ENCODE measurements at regions not wholly inside any gene's neighbourhood (a gene's known extent, or its start where the extent isn't known, plus 50 kb on each side); places are given as distances from the start of the nearest gene placed in this dataset.

- no peak overlapping the region for H3K9ac ChIP-seq (ENCODE audit: low read length in 5 of 5)
- H3K4me3 ChIP-seq (ENCODE audit: low read depth in 1 of 5, low read length in 5 of 5): no peak overlapping the region
- no peaks in the 10 kb centered on the region for H3K36me3 ChIP-seq (ENCODE audit: control insufficient read depth in 5 of 5, insufficient read depth in 5 of 5, low read length in 5 of 5)
- no peaks in the 10 kb centered on the region for H3K9me3 ChIP-seq (ENCODE audit: control insufficient read depth in 5 of 5, low read length in 5 of 5)
- no peaks in the 10 kb centered on the region for H3K27me3 ChIP-seq (ENCODE audit: control insufficient read depth in 5 of 5, insufficient read depth in 4 of 5, low read length in 5 of 5)
- peaks cover 0 to 8% (median 0%) of the 10 kb centered on the region in 5 donors for H3K4me1 ChIP-seq (ENCODE audit: control insufficient read depth in 5 of 5, insufficient read depth in 5 of 5, low read length in 5 of 5)
- no peak overlapping the region for H3K27ac ChIP-seq (ENCODE audit: low read depth, low read length)
Measured at GRCh38 chr5:101390151-101390908, 487.2 kb upstream of the ST8SIA4 start.

- H3K36me3 ChIP-seq (ENCODE audit: control insufficient read depth in 5 of 5, insufficient read depth in 5 of 5, low read length in 5 of 5): no peaks in the 10 kb centered on the region
- no peak overlapping the region for H3K27ac ChIP-seq (ENCODE audit: low read depth, low read length)
- no peaks in the 10 kb centered on the region for H3K9me3 ChIP-seq (ENCODE audit: control insufficient read depth in 5 of 5, low read length in 5 of 5)
- no peaks in the 10 kb centered on the region for H3K27me3 ChIP-seq (ENCODE audit: control insufficient read depth in 5 of 5, insufficient read depth in 4 of 5, low read length in 5 of 5)
- H3K9ac ChIP-seq (ENCODE audit: low read length in 5 of 5): no peak overlapping the region
- H3K4me1 ChIP-seq (ENCODE audit: control insufficient read depth in 5 of 5, insufficient read depth in 5 of 5, low read length in 5 of 5): peaks cover 0 to 2% (median 0%) of the 10 kb centered on the region in 5 donors
- H3K4me3 ChIP-seq (ENCODE audit: low read depth in 1 of 5, low read length in 5 of 5): no peak overlapping the region
Measured at GRCh38 chr5:101385276-101385675, 482.2 kb upstream of the ST8SIA4 start.

- no peaks in the 10 kb centered on the region for H3K27me3 ChIP-seq (ENCODE audit: control insufficient read depth in 5 of 5, insufficient read depth in 4 of 5, low read length in 5 of 5)
- H3K27ac ChIP-seq (ENCODE audit: low read depth, low read length): no peak overlapping the region
- no peaks in the 10 kb centered on the region for H3K9me3 ChIP-seq (ENCODE audit: control insufficient read depth in 5 of 5, low read length in 5 of 5)
- no peaks in the 10 kb centered on the region for H3K36me3 ChIP-seq (ENCODE audit: control insufficient read depth in 5 of 5, insufficient read depth in 5 of 5, low read length in 5 of 5)
- H3K4me3 ChIP-seq (ENCODE audit: low read depth in 1 of 5, low read length in 5 of 5): peak overlapping the region; percentile 44 to 68 (median 50)
- H3K9ac ChIP-seq (ENCODE audit: low read length in 5 of 5): peak overlapping the region in 3 of 5 donors; percentile 40 to 72 (median 42)
- peaks cover 0 to 9% (median 0%) of the 10 kb centered on the region in 5 donors for H3K4me1 ChIP-seq (ENCODE audit: control insufficient read depth in 5 of 5, insufficient read depth in 5 of 5, low read length in 5 of 5)
Measured at GRCh38 chr5:101370181-101370580, 467.1 kb upstream of the ST8SIA4 start.

DNA sequence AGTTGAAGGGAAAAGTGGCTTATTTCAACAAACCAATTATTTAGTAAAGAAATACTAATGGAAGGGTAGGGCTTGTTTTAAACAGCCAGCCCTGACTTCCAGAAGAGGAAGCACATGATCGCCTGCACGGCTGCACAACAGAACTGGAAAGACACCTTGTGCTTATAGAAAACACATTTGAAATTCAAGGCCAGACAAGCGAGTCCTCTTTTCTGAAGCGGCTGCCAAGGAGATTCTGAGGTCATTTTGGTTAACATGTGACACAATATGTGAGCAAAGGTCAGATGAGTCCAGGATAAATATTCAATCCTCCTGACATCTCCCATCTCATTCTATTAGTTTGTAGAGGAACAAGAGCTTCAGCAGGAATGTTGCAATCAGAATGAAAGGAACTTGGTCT lies 461.4 kb upstream of the ST8SIA4 start:
- Histone ChIP-seq H3K27ac (ENCODE audit: low read depth, low read length) (no peak overlapping the region), H3K4me1 (ENCODE audit: control insufficient read depth in 5 of 5, insufficient read depth in 5 of 5, low read length in 5 of 5) (peaks cover 0 to 11% (median 4%) of the 10 kb centered on the region in 5 donors), H3K27me3 (ENCODE audit: control insufficient read depth in 5 of 5, insufficient read depth in 4 of 5, low read length in 5 of 5) (no peaks in the 10 kb centered on the region), H3K36me3 (ENCODE audit: control insufficient read depth in 5 of 5, insufficient read depth in 5 of 5, low read length in 5 of 5) (no peaks in the 10 kb centered on the region), H3K9me3 (ENCODE audit: control insufficient read depth in 5 of 5, low read length in 5 of 5) (no peaks in the 10 kb centered on the region), H3K4me3 (ENCODE audit: low read depth in 1 of 5, low read length in 5 of 5) (no peak overlapping the region), H3K9ac (ENCODE audit: low read length in 5 of 5) (no peak overlapping the region)

- Histone ChIP-seq H3K4me3 (ENCODE audit: low read depth in 1 of 5, low read length in 5 of 5) (no peak overlapping the region), H3K9me3 (ENCODE audit: control insufficient read depth in 5 of 5, low read length in 5 of 5) (no peaks in the 10 kb centered on the region), H3K27ac (ENCODE audit: low read depth, low read length) (no peak overlapping the region), H3K27me3 (ENCODE audit: control insufficient read depth in 5 of 5, insufficient read depth in 4 of 5, low read length in 5 of 5) (no peaks in the 10 kb centered on the region), H3K4me1 (ENCODE audit: control insufficient read depth in 5 of 5, insufficient read depth in 5 of 5, low read length in 5 of 5) (peaks cover 0 to 11% (median 4%) of the 10 kb centered on the region in 5 donors), H3K36me3 (ENCODE audit: control insufficient read depth in 5 of 5, insufficient read depth in 5 of 5, low read length in 5 of 5) (no peaks in the 10 kb centered on the region), H3K9ac (ENCODE audit: low read length in 5 of 5) (no peak overlapping the region)
Measured at GRCh38 chr5:101362067-101362466, 459.0 kb upstream of the ST8SIA4 start.

DNA sequence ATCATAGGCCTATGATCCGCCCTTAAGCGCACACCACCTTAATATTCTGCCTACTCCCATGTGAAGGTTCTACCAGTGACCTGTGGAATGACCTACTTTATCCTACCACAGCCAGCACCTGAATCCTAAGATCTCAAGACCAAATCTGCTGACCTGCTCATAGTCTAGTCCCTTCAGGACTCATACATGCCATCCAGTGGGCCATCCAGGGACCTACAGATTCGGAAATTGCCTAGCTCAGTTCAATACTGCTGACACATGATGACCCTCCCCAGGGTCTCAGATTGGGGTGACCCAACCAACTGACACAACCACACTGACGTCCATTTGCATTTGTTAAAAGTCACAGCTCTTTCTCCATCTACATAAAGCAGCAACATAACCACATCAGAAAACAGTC lies 443.8 kb upstream of the ST8SIA4 start:
- no peaks in the 10 kb centered on the region for H3K27me3 ChIP-seq (ENCODE audit: control insufficient read depth in 5 of 5, insufficient read depth in 4 of 5, low read length in 5 of 5)
- no peak overlapping the region for H3K9ac ChIP-seq (ENCODE audit: low read length in 5 of 5)
- no peak overlapping the region for H3K4me3 ChIP-seq (ENCODE audit: low read depth in 1 of 5, low read length in 5 of 5)
- H3K36me3 ChIP-seq (ENCODE audit: control insufficient read depth in 5 of 5, insufficient read depth in 5 of 5, low read length in 5 of 5): no peaks in the 10 kb centered on the region
- H3K4me1 ChIP-seq (ENCODE audit: control insufficient read depth in 5 of 5, insufficient read depth in 5 of 5, low read length in 5 of 5): peaks cover 0 to 3% (median 0%) of the 10 kb centered on the region in 5 donors
- no peak overlapping the region for H3K27ac ChIP-seq (ENCODE audit: low read depth, low read length)
- peaks cover 0 to 9% (median 0%) of the 10 kb centered on the region in 5 donors for H3K9me3 ChIP-seq (ENCODE audit: control insufficient read depth in 5 of 5, low read length in 5 of 5)

DNA sequence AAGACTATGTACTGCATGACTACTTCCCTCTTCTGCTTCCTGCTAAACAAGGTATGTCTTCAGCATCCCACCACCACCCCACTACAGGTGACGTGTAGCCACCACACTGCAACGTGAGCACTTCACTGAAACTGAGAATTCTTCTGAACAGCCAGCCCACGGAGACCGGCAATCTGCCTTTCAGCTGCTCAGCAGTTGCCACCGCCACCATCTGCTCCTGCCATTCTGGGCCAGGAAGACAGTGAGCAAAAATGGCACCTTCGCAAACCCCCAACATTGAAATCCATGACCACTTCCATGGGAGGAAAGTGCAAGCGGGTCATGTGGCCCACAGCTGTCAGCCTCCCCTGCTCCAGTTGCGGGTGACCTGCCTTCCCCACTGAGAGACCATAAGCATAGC lies 443.4 kb upstream of the ST8SIA4 start:
- Histone ChIP-seq H3K27me3 (ENCODE audit: control insufficient read depth in 5 of 5, insufficient read depth in 4 of 5, low read length in 5 of 5) (no peaks in the 10 kb centered on the region), H3K27ac (ENCODE audit: low read depth, low read length) (no peak overlapping the region), H3K9ac (ENCODE audit: low read length in 5 of 5) (no peak overlapping the region), H3K9me3 (ENCODE audit: control insufficient read depth in 5 of 5, low read length in 5 of 5) (peaks cover 0 to 9% (median 0%) of the 10 kb centered on the region in 5 donors), H3K36me3 (ENCODE audit: control insufficient read depth in 5 of 5, insufficient read depth in 5 of 5, low read length in 5 of 5) (no peaks in the 10 kb centered on the region), H3K4me3 (ENCODE audit: low read depth in 1 of 5, low read length in 5 of 5) (no peak overlapping the region), H3K4me1 (ENCODE audit: control insufficient read depth in 5 of 5, insufficient read depth in 5 of 5, low read length in 5 of 5) (peaks cover 0 to 3% (median 0%) of the 10 kb centered on the region in 5 donors)

DNA sequence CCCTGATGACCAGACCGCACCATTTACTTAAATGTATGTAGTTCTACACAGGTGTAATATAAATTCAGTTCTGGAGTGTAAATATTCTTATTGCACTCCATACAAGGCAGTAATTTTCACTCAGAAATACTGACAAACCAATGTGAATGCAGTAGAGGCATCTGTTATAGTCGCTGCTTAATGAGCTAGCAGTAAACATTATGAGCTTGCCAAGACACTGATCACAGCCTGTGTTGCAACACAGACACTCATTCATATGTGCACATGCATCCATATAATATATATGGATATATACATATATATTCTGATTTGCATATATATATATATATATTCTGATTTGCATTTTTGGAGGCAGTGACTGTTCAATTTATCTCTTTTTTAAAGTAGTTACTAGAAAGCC lies 435.1 kb upstream of the ST8SIA4 start:
- Histone ChIP-seq H3K4me1 (ENCODE audit: control insufficient read depth in 5 of 5, insufficient read depth in 5 of 5, low read length in 5 of 5) (peaks cover 0 to 3% (median 0%) of the 10 kb centered on the region in 5 donors), H3K4me3 (ENCODE audit: low read depth in 1 of 5, low read length in 5 of 5) (no peak overlapping the region), H3K36me3 (ENCODE audit: control insufficient read depth in 5 of 5, insufficient read depth in 5 of 5, low read length in 5 of 5) (no peaks in the 10 kb centered on the region), H3K9ac (ENCODE audit: low read length in 5 of 5) (no peak overlapping the region), H3K27ac (ENCODE audit: low read depth, low read length) (no peak overlapping the region), H3K9me3 (ENCODE audit: control insufficient read depth in 5 of 5, low read length in 5 of 5) (peaks cover 0 to 4% (median 0%) of the 10 kb centered on the region in 5 donors), H3K27me3 (ENCODE audit: control insufficient read depth in 5 of 5, insufficient read depth in 4 of 5, low read length in 5 of 5) (no peaks in the 10 kb centered on the region)

GRCh38 chr5:101327816-101328215 lies 424.7 kb upstream of the ST8SIA4 start:
- H3K9ac ChIP-seq (ENCODE audit: low read length in 5 of 5): no peak overlapping the region
- H3K27ac ChIP-seq (ENCODE audit: low read depth, low read length): no peak overlapping the region
- H3K9me3 ChIP-seq (ENCODE audit: control insufficient read depth in 5 of 5, low read length in 5 of 5): peaks cover 0 to 5% (median 0%) of the 10 kb centered on the region in 5 donors
- no peaks in the 10 kb centered on the region for H3K36me3 ChIP-seq (ENCODE audit: control insufficient read depth in 5 of 5, insufficient read depth in 5 of 5, low read length in 5 of 5)
- H3K4me3 ChIP-seq (ENCODE audit: low read depth in 1 of 5, low read length in 5 of 5): no peak overlapping the region
- no peaks in the 10 kb centered on the region for H3K4me1 ChIP-seq (ENCODE audit: control insufficient read depth in 5 of 5, insufficient read depth in 5 of 5, low read length in 5 of 5)
- no peaks in the 10 kb centered on the region for H3K27me3 ChIP-seq (ENCODE audit: control insufficient read depth in 5 of 5, insufficient read depth in 4 of 5, low read length in 5 of 5)

DNA sequence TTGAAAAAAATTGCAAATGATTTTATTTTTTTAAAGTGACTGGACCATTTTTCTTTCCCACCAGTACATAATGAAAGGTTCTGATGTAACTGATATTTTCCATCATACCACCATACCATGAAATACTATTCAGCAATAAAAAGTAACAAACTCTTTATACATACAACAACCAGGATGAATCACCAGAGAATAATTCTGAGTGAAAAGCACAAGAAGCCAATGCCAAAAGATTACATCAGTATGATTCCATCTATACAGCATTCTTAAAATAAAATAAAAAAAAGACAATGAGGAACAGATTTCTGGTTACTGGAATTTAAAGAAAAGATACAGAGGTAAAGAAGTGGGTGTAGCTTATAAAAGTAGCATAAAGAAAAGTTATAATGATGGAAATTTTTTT lies 423.7 kb upstream of the ST8SIA4 start:
- Histone ChIP-seq H3K9me3 (ENCODE audit: control insufficient read depth in 5 of 5, low read length in 5 of 5) (peaks cover 0 to 5% (median 0%) of the 10 kb centered on the region in 5 donors), H3K36me3 (ENCODE audit: control insufficient read depth in 5 of 5, insufficient read depth in 5 of 5, low read length in 5 of 5) (no peaks in the 10 kb centered on the region), H3K4me1 (ENCODE audit: control insufficient read depth in 5 of 5, insufficient read depth in 5 of 5, low read length in 5 of 5) (no peaks in the 10 kb centered on the region), H3K27ac (ENCODE audit: low read depth, low read length) (no peak overlapping the region), H3K4me3 (ENCODE audit: low read depth in 1 of 5, low read length in 5 of 5) (no peak overlapping the region), H3K27me3 (ENCODE audit: control insufficient read depth in 5 of 5, insufficient read depth in 4 of 5, low read length in 5 of 5) (no peaks in the 10 kb centered on the region), H3K9ac (ENCODE audit: low read length in 5 of 5) (no peak overlapping the region)
